K562 (cell line): ENCODE measurements at regions not wholly inside any gene's neighbourhood (a gene's known extent, or its start where the extent isn't known, plus 50 kb on each side); places are given as distances from the start of the nearest gene placed in this dataset.

Experiments used
- ATAC-seq: fragments of 200-7000 bp; cut with Tn5 transposase; 3 replicates; pipeline ENCODE4 v1.9.1; 2020; ENCODE audit warnings: moderate library complexity
- BruUV-seq: library from RNA; stranded (reverse); fragments of 400-500 nt; replicated peaks from 2 replicates; lab custom pipeline; 2021; lab: Mats Ljungman, UMichigan
- CTCF ChIA-PET: fragments of 300-600 bp; formaldehyde crosslinking; extraction: SDS; loops from one replicate; lab custom pipeline; 2021; ENCODE audit warnings: low intra/inter-chr PET ratio; lab: Yijun Ruan, JAX
- POLR2A ChIA-PET: fragments of 300-600, 350-650 bp; sonication (Branson Sonifier 250); formaldehyde crosslinking; extraction: SDS; loops from one replicate; lab custom pipeline; 2021; ENCODE audit warnings: antibody characterized with exemption, inconsistent platforms; lab: Yijun Ruan, JAX
- DNase-seq, 4 experiments: peaks; one replicate each; pipeline versions ENCODE4 v3.0.0 to v3.0.0-alpha.2; 2011 to 2018; ENCODE audit warnings: low spot score in 3 of 4, mixed read lengths in 3 of 4; ENCODE audit errors: extremely low read depth in 1 of 4
- FAIRE-seq: peaks from 2 replicates; lab custom pipeline; 2011; peaks lifted over from hg19 to GRCh38; lab: Jason Lieb, UNC
- H2AFZ ChIP-seq: 2 replicates; pipeline ENCODE4 v1.6.0; 2011; ENCODE audit warnings: low read depth, low read length, control low read depth, inconsistent platforms
- H3K27ac ChIP-seq: fragments of 200-600 bp; 3 replicates; pipeline ENCODE4 v1.8.0; 2011; ENCODE audit warnings: low read depth, mild to moderate bottlenecking, control low read depth, inconsistent platforms, low read length, moderate library complexity, mixed read lengths; ENCODE audit errors: extremely low read depth
- H3K27me3 ChIP-seq, 2 experiments: fragments of 300-600 bp in 1 of 2; 2 replicates in 1 of 2; 3 replicates in 1 of 2; pipeline versions ENCODE4 v1.6.0 to v1.8.0; 2011; ENCODE audit warnings: inconsistent platforms in 2 of 2, low read length in 2 of 2, mild to moderate bottlenecking in 1 of 2, mixed read lengths in 1 of 2, moderate library complexity in 1 of 2; ENCODE audit not compliant: control insufficient read depth in 2 of 2, insufficient read depth in 2 of 2
- H3K36me3 ChIP-seq: fragments of 300-600 bp; 3 replicates; pipeline ENCODE4 v1.8.0; 2011; ENCODE audit warnings: mild to moderate bottlenecking, low read length, inconsistent platforms; ENCODE audit not compliant: control insufficient read depth, insufficient read depth
- H3K4me1 ChIP-seq, 2 experiments: fragments of 200-600 bp in 1 of 2; replicated peaks in 1 of 2; 2 replicates in 1 of 2; 3 replicates in 1 of 2; pipeline versions ENCODE4 v1.5.1 to v1.8.0; 2011; ENCODE audit warnings: inconsistent platforms in 2 of 2, low read length in 2 of 2, mild to moderate bottlenecking in 1 of 2, mixed read lengths in 1 of 2, moderate library complexity in 1 of 2; ENCODE audit not compliant: control insufficient read depth in 2 of 2, insufficient read depth in 2 of 2
- H3K4me2 ChIP-seq: 2 replicates; pipeline ENCODE4 v1.6.1; 2011; ENCODE audit warnings: low read length, control low read depth, inconsistent platforms, mixed read lengths; ENCODE audit not compliant: insufficient read depth
- H3K4me3 ChIP-seq: fragments of 200-600 bp; sonication (generic), shearing (Covaris generic); 2 replicates; pipeline ENCODE4 v1.5.1; 2016; ENCODE audit warnings: control low read depth, inconsistent platforms
- H3K79me2 ChIP-seq: fragments of 200-600 bp; 3 replicates; pipeline ENCODE4 v1.8.0; 2011; ENCODE audit warnings: low read length, inconsistent platforms; ENCODE audit not compliant: control insufficient read depth, insufficient read depth
- H3K9ac ChIP-seq, 2 experiments: 2 replicates each; pipeline versions ENCODE4 v1.6.0 to v1.6.1; 2011; ENCODE audit warnings: low read depth in 2 of 2, low read length in 2 of 2, control low read depth in 1 of 2, inconsistent platforms in 1 of 2, mild to moderate bottlenecking in 1 of 2, mixed read lengths in 1 of 2; ENCODE audit not compliant: insufficient read depth in 1 of 2
- H3K9me1 ChIP-seq: one replicate; pipeline ENCODE4 v1.6.0; 2011; ENCODE audit warnings: inconsistent platforms, mild to moderate bottlenecking, low read length, moderate library complexity; ENCODE audit not compliant: control insufficient read depth, insufficient read depth
- H3K9me3 ChIP-seq: replicated peaks from 2 replicates; pipeline ENCODE4 v1.5.1; 2011; ENCODE audit warnings: low read depth, low read length, inconsistent platforms; ENCODE audit not compliant: control insufficient read depth, insufficient read depth
- H4K20me1 ChIP-seq: replicated peaks from 2 replicates; pipeline ENCODE4 v1.6.1; 2011; ENCODE audit warnings: low read length, inconsistent platforms, mixed read lengths; ENCODE audit not compliant: control insufficient read depth, insufficient read depth
- CHD1 ChIP-seq: fragments of 200-600 bp; sonication (generic); IDR thresholded peaks from one replicate; pipeline ENCODE4 v1.6.1; 2012; ENCODE audit warnings: mild to moderate bottlenecking, moderate library complexity, low read length, inconsistent platforms
- CHD4 ChIP-seq: fragments of 200-600 bp; sonication (generic); IDR thresholded peaks from 3 replicates; pipeline ENCODE4 v1.6.1; 2012; ENCODE audit warnings: low read depth, mild to moderate bottlenecking, mixed read lengths, low read length, inconsistent platforms; ENCODE audit not compliant: insufficient read depth, insufficient replicate concordance, poor library complexity, severe bottlenecking
- HMG20B ChIP-seq: fragments of 250-450 bp; sonication (Bioruptor Pico); IDR thresholded peaks from 2 replicates; pipeline ENCODE4 v1.5.0; 2021; ENCODE audit warnings: mild to moderate bottlenecking
- MYNN ChIP-seq, 2 experiments: sonication (generic); formaldehyde crosslinking in 1 of 2; IDR thresholded peaks; 2 replicates each; pipeline versions ENCODE4 v1.5.0 to v1.6.1; 2016 to 2020; ENCODE audit warnings: antibody characterized with exemption in 1 of 2, missing genetic modification reagents in 1 of 2
- NFIC ChIP-seq: fragments of 450-650 bp; IDR thresholded peaks from 2 replicates; pipeline ENCODE4 v1.6.1; 2017; ENCODE audit warnings: mild to moderate bottlenecking, inconsistent platforms
- NR1H2 ChIP-seq: sonication (generic); formaldehyde crosslinking; IDR thresholded peaks from 2 replicates; pipeline ENCODE4 v1.4.0; 2020; ENCODE audit warnings: mild to moderate bottlenecking, missing genetic modification reagents
- NR4A1 ChIP-seq, 2 experiments: fragments of 250-450 bp in 1 of 2; fragments of 450-650 bp in 1 of 2; sonication (Bioruptor Pico) in 1 of 2; IDR thresholded peaks; 2 replicates each; pipeline versions ENCODE4 v1.4.0 to v1.6.1; 2016 to 2020; ENCODE audit warnings: mild to moderate bottlenecking in 2 of 2, missing compliant biosample characterization in 1 of 2, missing genetic modification characterization in 1 of 2, moderate library complexity in 1 of 2
- SOX6 ChIP-seq: fragments of 450-650 bp; IDR thresholded peaks from 2 replicates; pipeline ENCODE4 v1.6.1; 2014; ENCODE audit warnings: mild to moderate bottlenecking
- ZNF124 ChIP-seq: sonication (generic); formaldehyde crosslinking; IDR thresholded peaks from 2 replicates; pipeline ENCODE4 v1.8.1; 2022; ENCODE audit warnings: missing genetic modification reagents
- ZNF24 ChIP-seq: fragments of 450-650 bp; IDR thresholded peaks from 2 replicates; pipeline ENCODE4 v1.6.1; 2016
- ZNF408 ChIP-seq: fragments of 250-450 bp; sonication (Bioruptor Pico); IDR thresholded peaks from 2 replicates; pipeline ENCODE4 v1.4.0; 2020; ENCODE audit warnings: low read depth, mild to moderate bottlenecking, moderate library complexity
- WGBS: fragments of 100-300 bp; shearing (Covaris generic); methylation state at CpG from one replicate; pipeline ENCODE4 v1.1.6; 2016; ENCODE audit warnings: low coverage, mixed read lengths; ENCODE audit not compliant: insufficient coverage; ENCODE audit errors: missing lambda C conversion rate; 5-methylcytosine and 5-hydroxymethylcytosine counted together
- in situ Hi-C: fragments of 300-500 bp; cut with MboI; formaldehyde crosslinking; loops from 4 replicates; pipeline ENCODE4 v1.15.0; 2018; ENCODE audit warnings: inconsistent platforms, mixed read lengths
- intact Hi-C: fragments of 100-400 bp; cut with micrococcal nuclease; formaldehyde crosslinking; loops from 2 replicates; pipeline ENCODE4 v1.14.2; 2022
- TF ChIP-seq, protein P1 (sequence below): fragments of 450-650 bp; IDR thresholded peaks from 2 replicates; pipeline ENCODE4 v1.6.1; 2018; ENCODE audit not compliant: partially characterized antibody
- TF ChIP-seq, protein P2 (sequence below): sonication (generic); formaldehyde crosslinking; IDR thresholded peaks from 2 replicates; pipeline ENCODE4 v1.8.1; 2022; ENCODE audit warnings: missing genetic modification reagents
- TF ChIP-seq, protein P3 (sequence below), 2 experiments: fragments of 450-650 bp; IDR thresholded peaks; 2 replicates each; pipeline ENCODE4 v1.6.1; 2016

DNA sequence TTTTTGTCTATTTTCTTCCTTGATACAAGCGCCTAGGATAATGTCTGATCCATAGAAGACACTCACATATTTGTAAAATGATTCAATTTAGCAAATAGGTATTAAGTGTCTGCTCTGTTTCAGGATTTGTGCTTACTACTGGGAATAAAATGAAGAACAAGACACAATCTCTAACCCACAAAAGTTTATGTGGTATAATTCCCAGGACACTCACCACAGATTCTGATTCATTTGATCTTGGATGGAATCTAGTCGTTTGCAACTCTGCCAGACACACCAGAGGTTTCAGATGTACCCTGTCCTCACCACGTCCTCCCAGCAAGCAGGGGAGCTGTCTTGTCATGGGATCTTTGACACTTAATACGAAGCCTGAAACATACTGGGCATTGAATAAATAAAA is 208.3 kb downstream of the LRIG3 start:
- no peak overlapping the region for H2AFZ ChIP-seq
- BruUV-seq = no TSS peak
- FAIRE-seq = no peak

More for the DNA sequence above, 208.3 kb downstream of the LRIG3 start:
- Histone ChIP-seq H3K4me1 (no peaks in the 10 kb centered on the region), H3K27me3 (no peaks in the 10 kb centered on the region), H3K4me3 (no peak overlapping the region), H3K9me1 (no peaks in the 10 kb centered on the region), H3K27ac (no peak overlapping the region), H3K9ac (no peak overlapping the region), H3K36me3 (no peaks in the 10 kb centered on the region), H3K79me2 (no peaks in the 10 kb centered on the region), H4K20me1 (no peaks in the 10 kb centered on the region), H3K4me2 (no peak overlapping the region), H3K9me3 (no peaks in the 10 kb centered on the region)
- ChIA-PET POLR2A (no interaction called here), CTCF (no interaction called here)
- intact Hi-C loops (no loop called here), in situ Hi-C loops (no loop called here)
- 1% methylated on average over 4 of the region's 4 CpGs for WGBS
- TF ChIP-seq ZNF124 = no peak
- TF ChIP-seq, protein P1, sequence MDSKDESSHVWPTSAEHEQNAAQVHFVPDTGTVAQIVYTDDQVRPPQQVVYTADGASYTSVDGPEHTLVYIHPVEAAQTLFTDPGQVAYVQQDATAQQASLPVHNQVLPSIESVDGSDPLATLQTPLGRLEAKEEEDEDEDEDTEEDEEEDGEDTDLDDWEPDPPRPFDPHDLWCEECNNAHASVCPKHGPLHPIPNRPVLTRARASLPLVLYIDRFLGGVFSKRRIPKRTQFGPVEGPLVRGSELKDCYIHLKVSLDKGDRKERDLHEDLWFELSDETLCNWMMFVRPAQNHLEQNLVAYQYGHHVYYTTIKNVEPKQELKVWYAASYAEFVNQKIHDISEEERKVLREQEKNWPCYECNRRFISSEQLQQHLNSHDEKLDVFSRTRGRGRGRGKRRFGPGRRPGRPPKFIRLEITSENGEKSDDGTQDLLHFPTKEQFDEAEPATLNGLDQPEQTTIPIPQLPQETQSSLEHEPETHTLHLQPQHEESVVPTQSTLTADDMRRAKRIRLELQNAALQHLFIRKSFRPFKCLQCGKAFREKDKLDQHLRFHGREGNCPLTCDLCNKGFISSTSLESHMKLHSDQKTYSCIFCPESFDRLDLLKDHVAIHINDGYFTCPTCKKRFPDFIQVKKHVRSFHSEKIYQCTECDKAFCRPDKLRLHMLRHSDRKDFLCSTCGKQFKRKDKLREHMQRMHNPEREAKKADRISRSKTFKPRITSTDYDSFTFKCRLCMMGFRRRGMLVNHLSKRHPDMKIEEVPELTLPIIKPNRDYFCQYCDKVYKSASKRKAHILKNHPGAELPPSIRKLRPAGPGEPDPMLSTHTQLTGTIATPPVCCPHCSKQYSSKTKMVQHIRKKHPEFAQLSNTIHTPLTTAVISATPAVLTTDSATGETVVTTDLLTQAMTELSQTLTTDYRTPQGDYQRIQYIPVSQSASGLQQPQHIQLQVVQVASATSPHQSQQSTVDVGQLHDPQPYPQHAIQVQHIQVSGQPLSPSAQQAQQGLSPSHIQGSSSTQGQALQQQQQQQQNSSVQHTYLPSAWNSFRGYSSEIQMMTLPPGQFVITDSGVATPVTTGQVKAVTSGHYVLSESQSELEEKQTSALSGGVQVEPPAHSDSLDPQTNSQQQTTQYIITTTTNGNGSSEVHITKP = no peak
- TF ChIP-seq NFIC = no peak
- no peak for TF ChIP-seq CHD1
- TF ChIP-seq NR1H2 (CRISPR knock-in tag) = no peak
- TF ChIP-seq MYNN (IDR thresholded peaks at IDR 0.05) = no peak
- TF ChIP-seq MYNN (CRISPR knock-in tag; IDR thresholded peaks at IDR 0.05) = no peak
- TF ChIP-seq HMG20B (CRISPR knock-in tag) = no peak
- no peak for TF ChIP-seq CHD4
- no peak for TF ChIP-seq SOX6
- TF ChIP-seq, protein P2, sequence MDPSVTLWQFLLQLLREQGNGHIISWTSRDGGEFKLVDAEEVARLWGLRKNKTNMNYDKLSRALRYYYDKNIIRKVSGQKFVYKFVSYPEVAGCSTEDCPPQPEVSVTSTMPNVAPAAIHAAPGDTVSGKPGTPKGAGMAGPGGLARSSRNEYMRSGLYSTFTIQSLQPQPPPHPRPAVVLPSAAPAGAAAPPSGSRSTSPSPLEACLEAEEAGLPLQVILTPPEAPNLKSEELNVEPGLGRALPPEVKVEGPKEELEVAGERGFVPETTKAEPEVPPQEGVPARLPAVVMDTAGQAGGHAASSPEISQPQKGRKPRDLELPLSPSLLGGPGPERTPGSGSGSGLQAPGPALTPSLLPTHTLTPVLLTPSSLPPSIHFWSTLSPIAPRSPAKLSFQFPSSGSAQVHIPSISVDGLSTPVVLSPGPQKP (CRISPR knock-in tag) = no peak
- no peak for TF ChIP-seq NR4A1 (CRISPR knock-in tag; IDR thresholded peaks at IDR 0.05)
- TF ChIP-seq NR4A1 (tag; IDR thresholded peaks at IDR 0.05) = no peak
- TF ChIP-seq ZNF24 = no peak
- TF ChIP-seq, protein P3, sequence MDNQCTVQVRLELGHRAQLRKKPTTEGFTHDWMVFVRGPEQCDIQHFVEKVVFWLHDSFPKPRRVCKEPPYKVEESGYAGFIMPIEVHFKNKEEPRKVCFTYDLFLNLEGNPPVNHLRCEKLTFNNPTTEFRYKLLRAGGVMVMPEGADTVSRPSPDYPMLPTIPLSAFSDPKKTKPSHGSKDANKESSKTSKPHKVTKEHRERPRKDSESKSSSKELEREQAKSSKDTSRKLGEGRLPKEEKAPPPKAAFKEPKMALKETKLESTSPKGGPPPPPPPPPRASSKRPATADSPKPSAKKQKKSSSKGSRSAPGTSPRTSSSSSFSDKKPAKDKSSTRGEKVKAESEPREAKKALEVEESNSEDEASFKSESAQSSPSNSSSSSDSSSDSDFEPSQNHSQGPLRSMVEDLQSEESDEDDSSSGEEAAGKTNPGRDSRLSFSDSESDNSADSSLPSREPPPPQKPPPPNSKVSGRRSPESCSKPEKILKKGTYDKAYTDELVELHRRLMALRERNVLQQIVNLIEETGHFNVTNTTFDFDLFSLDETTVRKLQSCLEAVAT (IDR thresholded peaks at IDR 0.05) = no peak
- no peak for TF ChIP-seq ZNF408 (CRISPR knock-in tag)
- DNase-seq (no peak), ATAC-seq (no peak)
